ENCODE measurements at regions not wholly inside any gene's neighbourhood (a gene's known extent, or its start where the extent isn't known, plus 50 kb on each side); places are given as distances from the start of the nearest gene placed in this dataset.

DNA sequence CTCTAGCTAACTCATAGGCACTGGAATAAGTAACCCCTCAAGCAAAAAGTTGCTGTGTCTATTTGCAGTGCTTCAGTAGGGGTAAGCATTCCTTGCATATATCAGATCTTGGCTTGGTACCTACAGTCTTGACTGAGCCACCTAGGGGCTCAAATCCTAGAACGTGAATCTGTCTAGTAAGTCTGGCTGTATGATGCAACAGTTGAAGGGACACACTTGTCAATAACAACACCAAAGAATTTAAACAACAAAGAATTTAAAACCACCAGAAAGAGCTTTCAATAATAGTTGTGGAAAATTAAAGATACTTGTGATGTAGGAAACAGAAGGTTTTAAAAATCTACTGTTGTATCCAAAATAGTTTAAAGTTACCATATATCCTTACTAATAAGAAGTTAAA is 65.4 kb downstream of the EBLN1 start:
- TF ChIP-seq IRF2 (CRISPR knock-in tag; IDR thresholded peaks at IDR 0.05) (no peak), CEBPG (CRISPR knock-in tag; IDR thresholded peaks at IDR 0.05) (no peak; the same call in 1 of the 2 replicates), CEBPG (tag; conservative IDR thresholded peaks at IDR 0.05 in 1 of 2, IDR thresholded peaks at IDR 0.05 in 1 of 2) (peak in 1 of 2 experiments; percentile 35; a peak in 3 of 4 replicates), ZNF589 (CRISPR knock-in tag; IDR thresholded peaks at IDR 0.05; ENCODE audit: low read depth) (no peak), ZNF785 (CRISPR knock-in tag; IDR thresholded peaks at IDR 0.05) (no peak), STAT5B (CRISPR knock-in tag; IDR thresholded peaks at IDR 0.05) (no peak), PYGO2 (tag; IDR thresholded peaks at IDR 0.05) (no peak), MYNN (IDR thresholded peaks at IDR 0.05) (no peak), MYNN (CRISPR knock-in tag; IDR thresholded peaks at IDR 0.05) (no peak), TAF7 (tag; IDR thresholded peaks at IDR 0.05) (no peak), ZNF212 (CRISPR knock-in tag; IDR thresholded peaks at IDR 0.05) (no peak), ZNF764 (CRISPR knock-in tag; IDR thresholded peaks at IDR 0.05; ENCODE audit: low read depth) (no peak), ZNF143 (CRISPR knock-in tag; IDR thresholded peaks at IDR 0.05) (no peak), TRIM24 (IDR thresholded peaks at IDR 0.05) (0 out of 4 replicates have a peak, but pooled peaks of 1 of the 2 experiments have one; percentile 15), ZNF316 (IDR thresholded peaks at IDR 0.05) (no peak), BRCA1 (IDR thresholded peaks at IDR 0.05) (no peak), BRCA1 (CRISPR knock-in tag; IDR thresholded peaks at IDR 0.05) (no peak)
- TF ChIP-seq, protein P1, sequence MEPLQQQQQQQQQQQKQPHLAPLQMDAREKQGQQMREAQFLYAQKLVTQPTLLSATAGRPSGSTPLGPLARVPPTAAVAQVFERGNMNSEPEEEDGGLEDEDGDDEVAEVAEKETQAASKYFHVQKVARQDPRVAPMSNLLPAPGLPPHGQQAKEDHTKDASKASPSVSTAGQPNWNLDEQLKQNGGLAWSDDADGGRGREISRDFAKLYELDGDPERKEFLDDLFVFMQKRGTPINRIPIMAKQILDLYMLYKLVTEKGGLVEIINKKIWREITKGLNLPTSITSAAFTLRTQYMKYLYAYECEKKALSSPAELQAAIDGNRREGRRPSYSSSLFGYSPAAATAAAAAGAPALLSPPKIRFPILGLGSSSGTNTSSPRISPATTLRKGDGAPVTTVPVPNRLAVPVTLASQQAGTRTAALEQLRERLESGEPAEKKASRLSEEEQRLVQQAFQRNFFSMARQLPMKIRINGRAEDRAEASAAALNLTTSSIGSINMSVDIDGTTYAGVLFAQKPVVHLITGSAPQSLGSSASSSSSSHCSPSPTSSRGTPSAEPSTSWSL (CRISPR knock-in tag; IDR thresholded peaks at IDR 0.05; ENCODE audit: borderline replicate concordance): no peak
- TF ChIP-seq, protein P2, sequence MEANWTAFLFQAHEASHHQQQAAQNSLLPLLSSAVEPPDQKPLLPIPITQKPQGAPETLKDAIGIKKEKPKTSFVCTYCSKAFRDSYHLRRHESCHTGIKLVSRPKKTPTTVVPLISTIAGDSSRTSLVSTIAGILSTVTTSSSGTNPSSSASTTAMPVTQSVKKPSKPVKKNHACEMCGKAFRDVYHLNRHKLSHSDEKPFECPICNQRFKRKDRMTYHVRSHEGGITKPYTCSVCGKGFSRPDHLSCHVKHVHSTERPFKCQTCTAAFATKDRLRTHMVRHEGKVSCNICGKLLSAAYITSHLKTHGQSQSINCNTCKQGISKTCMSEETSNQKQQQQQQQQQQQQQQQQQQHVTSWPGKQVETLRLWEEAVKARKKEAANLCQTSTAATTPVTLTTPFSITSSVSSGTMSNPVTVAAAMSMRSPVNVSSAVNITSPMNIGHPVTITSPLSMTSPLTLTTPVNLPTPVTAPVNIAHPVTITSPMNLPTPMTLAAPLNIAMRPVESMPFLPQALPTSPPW (CRISPR knock-in tag; IDR thresholded peaks at IDR 0.05): no peak
- TF ChIP-seq, protein P3, sequence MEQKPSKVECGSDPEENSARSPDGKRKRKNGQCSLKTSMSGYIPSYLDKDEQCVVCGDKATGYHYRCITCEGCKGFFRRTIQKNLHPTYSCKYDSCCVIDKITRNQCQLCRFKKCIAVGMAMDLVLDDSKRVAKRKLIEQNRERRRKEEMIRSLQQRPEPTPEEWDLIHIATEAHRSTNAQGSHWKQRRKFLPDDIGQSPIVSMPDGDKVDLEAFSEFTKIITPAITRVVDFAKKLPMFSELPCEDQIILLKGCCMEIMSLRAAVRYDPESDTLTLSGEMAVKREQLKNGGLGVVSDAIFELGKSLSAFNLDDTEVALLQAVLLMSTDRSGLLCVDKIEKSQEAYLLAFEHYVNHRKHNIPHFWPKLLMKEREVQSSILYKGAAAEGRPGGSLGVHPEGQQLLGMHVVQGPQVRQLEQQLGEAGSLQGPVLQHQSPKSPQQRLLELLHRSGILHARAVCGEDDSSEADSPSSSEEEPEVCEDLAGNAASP (IDR thresholded peaks at IDR 0.05): no peak
- TF ChIP-seq, protein P4, sequence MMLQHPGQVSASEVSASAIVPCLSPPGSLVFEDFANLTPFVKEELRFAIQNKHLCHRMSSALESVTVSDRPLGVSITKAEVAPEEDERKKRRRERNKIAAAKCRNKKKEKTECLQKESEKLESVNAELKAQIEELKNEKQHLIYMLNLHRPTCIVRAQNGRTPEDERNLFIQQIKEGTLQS (IDR thresholded peaks at IDR 0.05): peak; percentile 53
- TF ChIP-seq, protein P4 (CRISPR knock-in tag; conservative IDR thresholded peaks at IDR 0.05): no peak
- Histone ChIP-seq H4K20me1 (replicated peaks; ENCODE audit: control insufficient read depth, insufficient read depth, low read length) (no peaks in the 10 kb centered on the region), H3K4me2 (ENCODE audit: insufficient read depth, low read length) (no peak overlapping the region), H3K79me2 (ENCODE audit: control insufficient read depth, insufficient read depth, low read length) (no peaks in the 10 kb centered on the region), H3K27ac (ENCODE audit: extremely low read depth, low read depth, low read length) (no peak overlapping the region), H3K36me3 (ENCODE audit: control insufficient read depth, insufficient read depth, low read length) (no peaks in the 10 kb centered on the region), H3K9me3 (replicated peaks; ENCODE audit: control insufficient read depth, insufficient read depth, low read depth, low read length) (peaks cover 2% of the 10 kb centered on the region; the same call in 1 of the 2 replicates), H3K9me1 (ENCODE audit: control insufficient read depth, insufficient read depth, low read length) (no peaks in the 10 kb centered on the region), H3K4me1 (replicated peaks in 1 of 2; ENCODE audit: control insufficient read depth in 2 of 2, insufficient read depth in 2 of 2, low read length in 2 of 2) (no peaks in the 10 kb centered on the region), H3K27me3 (ENCODE audit: control insufficient read depth in 2 of 2, insufficient read depth in 2 of 2, low read length in 2 of 2) (no peaks in the 10 kb centered on the region), H3K4me3 (no peak overlapping the region), H2AFZ (ENCODE audit: low read depth, low read length) (no peak overlapping the region), H3K9ac (ENCODE audit: insufficient read depth in 1 of 2, low read depth in 2 of 2, low read length in 2 of 2) (no peak overlapping the region)
- ChIA-PET CTCF (ENCODE audit: low intra/inter-chr PET ratio) (no interaction called here), POLR2A (no interaction called here)
- no peak for DNase-seq (ENCODE audit: extremely low read depth in 1 of 4, low spot score in 3 of 4)
- in situ Hi-C loops (cut with MboI): no loop called here
- ATAC-seq: no peak
- BruUV-seq (replicated peaks): no TSS peak
- intact Hi-C loops (cut with micrococcal nuclease): no loop called here
- FAIRE-seq: no peak
- whole genome bisulfite sequencing (ENCODE audit: insufficient coverage, low coverage, missing lambda C conversion rate): 13% methylated on average over 1 of the region's 1 CpG
